Suprapubic skin (tissue), 4 donors: ENCODE measurements at regions not wholly inside any gene's neighbourhood (a gene's known extent, or its start where the extent isn't known, plus 50 kb on each side); places are given as distances from the start of the nearest gene placed in this dataset.

Experiments used
- CTCF ChIP-seq, 2 donors: fragments of 200-600 bp in 1 of 2; fragments of 450-650 bp in 1 of 2; sonication (generic) in 1 of 2; IDR thresholded peaks; one replicate each; pipeline ENCODE4 v1.5.1; 2016 to 2019; ENCODE audit warnings: antibody characterized with exemption in 2 of 2, mild to moderate bottlenecking in 1 of 2, moderate library complexity in 1 of 2
- POLR2A ChIP-seq, 2 donors: fragments of 450-650 bp; IDR thresholded peaks; one replicate each; pipeline ENCODE4 v1.6.1; 2017; ENCODE audit warnings: antibody characterized with exemption in 2 of 2, mild to moderate bottlenecking in 2 of 2, moderate library complexity in 2 of 2
- POLR2AphosphoS5 ChIP-seq, 3 donors: sonication (generic); formaldehyde crosslinking; IDR thresholded peaks; one replicate each; pipeline ENCODE4 v1.6.1; 2017; ENCODE audit warnings: antibody characterized with exemption in 3 of 3

- TF ChIP-seq CTCF (IDR thresholded peaks at IDR 0.05), result no peak
- TF ChIP-seq POLR2A (IDR thresholded peaks at IDR 0.05), result no peak
- TF ChIP-seq POLR2AphosphoS5 (IDR thresholded peaks at IDR 0.05), result no peak
Observed at GRCh38 chr6:169332250-169332649, 78.6 kb upstream of the THBS2 start.
